Naive thymus-derived CD8-positive, alpha-beta T cell (primary cell): ENCODE measurements at regions not wholly inside any gene's neighbourhood (a gene's known extent, or its start where the extent isn't known, plus 50 kb on each side); places are given as distances from the start of the nearest gene placed in this dataset.

Source experiments
- ATAC-seq, 2 donors: fragments of 150-1000 bp; cut with Tn5 transposase in 1 of 2; sonication (Bioruptor Pico), chemical (Tn5 transposase) in 1 of 2; 1 replicate in 1 of 2; 2 replicates in 1 of 2; pipeline ENCODE4 v1.10.0; 2021; ENCODE audit warnings: mild to moderate bottlenecking in 2 of 2, moderate library complexity in 2 of 2
- POLR2A ChIA-PET: fragments of 350-600 bp; sonication (Branson Sonifier 250); formaldehyde crosslinking; loops from one replicate; lab custom pipeline; 2021; ENCODE audit warnings: antibody characterized with exemption; lab: Charles Lee
- DNase-seq, 10 donors: peaks; one replicate each; pipeline versions ENCODE4 v3.0.0 to v3.0.0-alpha.2; 2020 to 2022
- H3K27ac Mint-ChIP-seq, 10 donors: one replicate each; pipeline ENCODE4 v1.8.0; 2020 to 2022; ENCODE audit warnings: mild to moderate bottlenecking in 10 of 10, mixed read lengths in 10 of 10, moderate library complexity in 4 of 10, inconsistent platforms in 1 of 10
- H3K27me3 Mint-ChIP-seq, 5 donors: one replicate each; pipeline ENCODE4 v1.8.0; 2021 to 2022; ENCODE audit warnings: mixed read lengths in 5 of 5
- H3K36me3 Mint-ChIP-seq, 3 donors: one replicate each; pipeline ENCODE4 v1.8.0; 2020 to 2022; ENCODE audit warnings: mixed read lengths in 3 of 3, mild to moderate bottlenecking in 2 of 3, inconsistent platforms in 1 of 3
- H3K4me1 Mint-ChIP-seq, 4 donors: one replicate each; pipeline ENCODE4 v1.8.0; 2021 to 2022; ENCODE audit warnings: mixed read lengths in 4 of 4
- H3K4me3 Mint-ChIP-seq, 10 donors: one replicate each; pipeline ENCODE4 v1.8.0; 2020 to 2022; ENCODE audit warnings: mild to moderate bottlenecking in 10 of 10, mixed read lengths in 10 of 10, moderate library complexity in 6 of 10, inconsistent platforms in 1 of 10
- H3K9me3 Mint-ChIP-seq, 9 donors: one replicate each; pipeline ENCODE4 v1.8.0; 2020 to 2022; ENCODE audit warnings: mixed read lengths in 9 of 9, mild to moderate bottlenecking in 3 of 9, inconsistent platforms in 1 of 9, moderate library complexity in 1 of 9

DNA sequence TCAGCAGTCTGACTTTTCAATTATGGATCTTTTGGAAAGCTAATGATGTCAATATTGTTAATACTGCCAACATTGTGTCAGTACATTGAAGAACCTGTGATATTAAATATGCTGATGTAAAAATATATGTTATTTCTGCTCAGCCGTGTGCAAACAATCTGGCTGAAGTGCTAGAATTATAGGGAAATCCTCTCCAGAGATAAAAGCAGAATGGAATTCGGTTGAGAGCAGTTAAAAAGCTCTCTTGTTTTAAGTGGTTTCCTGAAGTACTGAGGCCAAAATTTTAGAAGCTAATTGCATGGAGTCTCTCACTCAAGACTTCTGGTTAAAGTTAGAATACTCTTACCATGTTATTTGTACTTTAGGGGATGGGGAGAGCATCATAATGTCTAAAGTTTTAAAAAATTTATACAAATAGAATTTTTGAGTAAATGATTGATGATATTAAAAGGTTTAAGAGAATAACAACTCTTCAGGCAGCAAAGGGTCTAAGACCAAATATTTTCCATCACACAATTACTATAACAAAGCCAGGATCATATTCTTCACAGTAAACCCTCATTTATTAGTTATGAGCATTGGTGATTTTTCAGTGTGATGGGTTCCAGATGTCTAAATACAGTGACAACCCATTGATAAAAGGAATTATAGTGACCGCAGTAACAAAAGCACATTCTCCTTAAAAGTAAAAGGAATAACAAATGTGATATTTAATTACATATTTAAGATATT lies 834.2 kb upstream of the CXADR start:
- H3K4me1 Mint-ChIP-seq: no peaks in the 10 kb centered on the region
- DNase-seq: no peak
- no peak overlapping the region for H3K27ac Mint-ChIP-seq
- POLR2A ChIA-PET: interaction anchor here (0.5 kb wide), 1 partner anchor 1355 kb away, joined by 3 read pairs; no protein-coding TSS in a partner anchor
- no peaks in the 10 kb centered on the region for H3K27me3 Mint-ChIP-seq
- no peak overlapping the region for H3K4me3 Mint-ChIP-seq
- H3K9me3 Mint-ChIP-seq: peaks cover 0 to 14% (median 6%) of the 10 kb centered on the region in 9 donors
- no peak for ATAC-seq
- H3K36me3 Mint-ChIP-seq: no peaks in the 10 kb centered on the region

DNA sequence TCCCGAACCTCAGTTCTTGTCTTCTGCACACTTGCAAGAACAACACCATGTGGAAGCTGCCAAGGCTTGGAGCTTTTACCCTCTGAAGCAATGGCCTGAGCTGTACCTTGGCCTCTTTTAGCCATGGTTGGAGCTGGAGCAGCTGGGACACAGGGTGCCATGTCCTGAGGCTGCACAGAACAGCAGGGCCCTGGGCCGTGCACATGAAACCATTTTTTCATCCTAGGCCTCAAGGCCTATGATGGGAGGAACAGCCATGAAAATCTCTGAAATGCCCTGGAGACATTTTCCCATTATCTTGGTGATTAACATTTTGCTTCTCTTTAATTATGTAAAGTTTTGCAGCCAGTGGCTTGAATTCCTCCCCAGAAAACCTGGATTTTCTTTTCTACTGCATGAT lies 817.8 kb upstream of the CXADR start:
- H3K4me1 Mint-ChIP-seq: no peaks in the 10 kb centered on the region
- POLR2A ChIA-PET: no interaction called here
- ATAC-seq: no peak
- H3K9me3 Mint-ChIP-seq: peaks cover 0 to 44% (median 15%) of the 10 kb centered on the region in 9 donors
- no peak overlapping the region for H3K27ac Mint-ChIP-seq
- peaks cover 0 to 4% (median 0%) of the 10 kb centered on the region in 3 donors for H3K36me3 Mint-ChIP-seq
- no peak for DNase-seq
- H3K4me3 Mint-ChIP-seq: no peak overlapping the region
- no peaks in the 10 kb centered on the region for H3K27me3 Mint-ChIP-seq

DNA sequence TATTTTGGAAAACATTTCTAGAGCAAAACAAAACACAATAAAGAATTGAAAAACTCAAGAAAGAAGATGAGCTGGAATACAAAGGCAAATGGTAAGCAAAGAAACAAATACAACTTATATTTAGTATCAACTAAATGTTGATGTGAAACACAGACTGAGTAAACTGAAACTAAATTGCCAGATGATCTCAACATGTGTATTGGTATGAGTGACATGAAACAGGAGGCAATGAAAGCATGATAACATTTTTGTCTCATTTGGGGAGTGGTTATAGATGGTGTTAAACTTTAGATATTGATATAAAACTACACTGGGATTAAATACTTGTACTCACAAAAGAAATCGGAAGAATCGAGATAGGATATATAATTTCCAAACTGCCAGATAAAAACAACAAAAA lies 805.6 kb upstream of the CXADR start:
- DNase-seq (no peak), ATAC-seq (no peak)
- Mint-ChIP-seq H3K27me3 (no peaks in the 10 kb centered on the region), H3K36me3 (no peaks in the 10 kb centered on the region), H3K4me1 (no peaks in the 10 kb centered on the region), H3K27ac (no peak overlapping the region), H3K9me3 (peaks cover 0 to 25% (median 5%) of the 10 kb centered on the region in 9 donors), H3K4me3 (no peak overlapping the region)
- POLR2A ChIA-PET: no interaction called here

DNA sequence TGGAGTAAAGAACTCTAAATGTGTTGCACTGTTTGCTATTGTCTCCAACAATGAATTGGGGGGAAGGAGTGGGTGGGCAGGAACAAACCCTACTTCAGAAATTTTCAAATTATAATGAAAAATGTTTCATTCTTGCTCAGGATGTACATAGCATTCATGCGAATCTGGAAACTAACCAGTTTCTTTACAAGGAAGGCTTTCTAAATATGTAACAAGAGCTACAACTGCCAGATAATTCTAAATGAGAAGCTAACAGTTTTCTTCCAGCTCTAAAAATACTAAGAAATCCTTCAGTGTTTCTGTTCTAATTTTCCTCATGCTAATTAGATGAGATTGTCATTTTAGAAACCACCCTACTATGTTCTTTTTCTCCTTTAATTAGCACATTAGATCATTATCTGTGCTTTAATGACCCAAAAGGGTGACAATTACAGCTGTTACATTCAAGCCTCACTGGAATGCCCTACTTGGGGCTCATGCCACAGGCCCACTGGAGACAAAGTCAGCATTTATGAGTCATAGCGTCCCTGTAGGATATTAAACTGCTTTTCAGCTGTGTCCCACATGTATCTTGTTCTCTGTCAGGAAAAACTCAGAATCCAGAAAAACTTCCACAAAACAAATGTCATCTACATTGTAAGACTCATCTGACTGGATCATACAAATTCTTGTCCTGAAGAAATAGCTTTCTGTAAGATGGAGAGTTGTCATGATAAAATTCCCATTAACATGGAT lies 804.6 kb upstream of the CXADR start:
- H3K4me1 Mint-ChIP-seq: no peaks in the 10 kb centered on the region
- ATAC-seq (no peak), DNase-seq (no peak)
- H3K4me3 Mint-ChIP-seq: no peak overlapping the region
- POLR2A ChIA-PET: no interaction called here
- H3K27ac Mint-ChIP-seq: no peak overlapping the region
- no peaks in the 10 kb centered on the region for H3K36me3 Mint-ChIP-seq
- H3K27me3 Mint-ChIP-seq: no peaks in the 10 kb centered on the region
- H3K9me3 Mint-ChIP-seq: peaks cover 0 to 25% (median 5%) of the 10 kb centered on the region in 9 donors

DNA sequence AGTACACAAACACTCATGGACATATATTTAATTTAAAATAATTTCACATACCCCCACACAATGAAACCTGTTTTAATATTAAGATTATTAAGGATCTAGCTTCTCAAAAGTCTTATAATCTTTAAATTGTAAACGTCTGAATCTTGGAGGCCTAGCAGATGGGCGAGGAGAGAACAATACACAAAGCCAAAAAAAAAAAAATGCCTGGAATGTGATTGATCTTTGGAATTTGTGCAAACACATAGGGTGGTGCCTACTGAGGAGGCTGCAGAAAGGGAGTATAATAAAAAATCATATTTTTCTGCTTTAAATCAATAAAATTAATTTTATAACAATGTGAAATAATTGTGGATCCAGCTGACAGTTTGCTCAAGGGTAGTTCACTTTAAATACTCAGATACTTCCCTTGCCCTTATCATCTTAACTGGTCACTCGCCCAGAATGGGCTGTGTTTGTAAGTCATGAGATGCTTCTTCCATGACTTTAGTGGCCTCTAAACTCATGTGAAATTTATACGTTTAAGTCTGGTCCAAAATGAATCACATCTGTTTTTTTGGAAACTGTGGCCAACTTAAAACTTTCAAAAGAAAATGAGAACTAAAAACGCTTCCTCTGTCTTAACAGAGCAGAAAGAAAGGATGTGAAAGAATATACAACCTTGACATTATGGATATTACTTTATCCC lies 802.8 kb upstream of the CXADR start:
- Mint-ChIP-seq H3K4me1 (no peaks in the 10 kb centered on the region), H3K27ac (no peak overlapping the region), H3K36me3 (no peaks in the 10 kb centered on the region), H3K4me3 (no peak overlapping the region), H3K9me3 (peaks cover 0 to 29% (median 5%) of the 10 kb centered on the region in 9 donors), H3K27me3 (no peaks in the 10 kb centered on the region)
- DNase-seq (no peak), ATAC-seq (no peak)
- POLR2A ChIA-PET: no interaction called here

DNA sequence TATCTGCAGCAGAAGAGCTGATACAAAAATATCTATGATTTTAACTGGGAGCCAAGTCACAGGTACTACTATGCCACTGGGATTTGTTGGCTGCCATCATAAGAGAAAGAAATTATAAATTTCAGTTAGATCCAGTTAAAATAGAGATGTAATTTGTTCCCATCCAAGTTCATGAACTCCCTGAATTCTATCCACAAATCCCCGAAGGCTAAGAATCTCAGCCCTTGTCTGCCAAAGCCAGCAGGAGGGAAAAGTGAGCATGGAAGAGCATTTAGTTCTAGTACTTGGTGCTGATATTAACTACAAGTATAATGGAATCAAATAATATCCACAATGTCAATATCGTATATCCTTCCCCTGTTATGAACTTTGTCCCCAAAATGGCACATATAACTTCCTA lies 801.1 kb upstream of the CXADR start:
- Mint-ChIP-seq H3K27me3 (no peaks in the 10 kb centered on the region), H3K27ac (no peak overlapping the region), H3K9me3 (peaks cover 0 to 27% (median 7%) of the 10 kb centered on the region in 9 donors), H3K4me1 (no peaks in the 10 kb centered on the region), H3K36me3 (no peaks in the 10 kb centered on the region), H3K4me3 (no peak overlapping the region)
- POLR2A ChIA-PET: no interaction called here
- DNase-seq: no peak
- ATAC-seq: no peak

DNA sequence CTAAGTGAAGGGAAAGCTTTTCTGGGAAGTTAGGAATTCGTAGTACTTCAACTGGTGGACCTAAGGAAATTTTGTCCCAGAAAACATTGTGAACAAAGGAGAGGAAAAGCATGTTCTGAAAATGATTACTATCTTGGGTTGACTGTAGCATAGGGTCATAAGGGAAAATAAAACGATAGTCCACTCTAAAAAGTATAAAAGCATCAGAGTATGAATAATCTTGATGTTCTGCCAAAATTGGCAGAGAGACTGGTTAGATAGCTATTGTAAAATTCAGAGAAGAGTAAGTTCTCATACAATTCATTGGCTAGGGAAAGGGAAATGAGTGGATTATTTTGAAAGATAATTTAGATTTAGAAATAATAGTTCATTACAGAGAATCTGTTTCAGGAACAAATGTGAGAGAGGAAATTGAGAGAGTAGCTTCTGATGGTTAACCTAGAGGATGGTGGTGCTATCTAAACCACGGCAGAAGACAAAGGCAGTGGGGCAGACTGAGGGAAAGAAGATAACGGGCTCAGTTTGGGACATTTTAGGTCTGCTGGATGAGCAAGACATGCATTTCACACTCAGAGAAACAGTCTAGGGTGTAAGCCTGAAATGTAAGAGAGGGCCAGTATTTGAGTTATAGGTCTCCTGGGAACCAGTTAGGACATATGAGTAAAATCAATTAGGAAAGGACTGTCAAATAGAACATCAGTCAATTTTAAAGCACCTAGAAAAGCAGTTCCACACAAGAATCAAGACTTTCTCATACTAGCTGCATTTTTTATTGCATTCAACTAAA lies 799.3 kb upstream of the CXADR start:
- no peak for DNase-seq
- no peak for ATAC-seq
- Mint-ChIP-seq H3K36me3 (no peaks in the 10 kb centered on the region), H3K4me1 (no peaks in the 10 kb centered on the region), H3K27ac (no peak overlapping the region), H3K4me3 (no peak overlapping the region), H3K9me3 (peaks cover 0 to 31% (median 8%) of the 10 kb centered on the region in 9 donors), H3K27me3 (no peaks in the 10 kb centered on the region)
- POLR2A ChIA-PET: no interaction called here

DNA sequence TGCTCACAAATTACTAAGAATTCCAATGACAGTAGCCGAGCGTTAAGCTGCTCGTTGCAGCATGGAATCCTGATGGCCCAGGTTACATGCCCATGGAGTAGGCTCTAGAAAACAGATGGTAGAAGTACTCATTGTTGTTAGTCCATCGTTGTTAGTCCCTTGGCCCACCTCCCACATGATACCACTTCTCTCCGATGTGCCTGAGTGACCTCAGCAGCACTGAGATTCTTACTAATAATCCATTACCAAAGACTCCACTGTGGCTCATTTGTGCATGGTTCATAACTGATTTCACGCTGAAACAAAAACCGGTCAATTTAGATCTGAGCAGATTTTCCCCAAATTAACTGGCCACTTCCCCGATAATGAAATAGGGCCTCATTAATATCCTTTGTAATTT lies 772.3 kb upstream of the CXADR start:
- H3K4me3 Mint-ChIP-seq: no peak overlapping the region
- POLR2A ChIA-PET: no interaction called here

DNA sequence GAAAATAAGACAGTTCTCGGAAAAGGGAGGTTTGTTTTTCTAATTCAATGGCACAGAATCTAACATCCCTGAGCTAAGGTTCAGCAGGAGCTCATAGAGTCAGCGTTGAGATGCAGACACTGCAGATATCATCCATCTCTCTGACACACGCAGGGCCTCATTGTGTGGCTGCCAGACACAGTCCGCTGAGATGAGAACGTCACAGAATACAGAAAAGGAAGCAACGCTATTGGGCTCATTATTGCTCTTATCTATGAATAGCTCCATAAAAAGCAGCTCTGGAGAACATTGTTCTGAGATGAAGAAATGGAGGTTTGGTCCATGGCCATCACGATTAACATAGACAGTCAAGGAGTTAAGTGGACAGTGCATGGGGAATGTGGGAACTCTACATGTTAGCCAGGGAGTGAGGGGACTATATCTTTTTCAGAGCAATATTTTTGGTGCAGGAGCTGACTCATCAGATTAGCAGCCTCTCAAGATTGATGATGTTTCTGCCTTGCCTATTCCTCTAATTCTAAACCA lies 771.6 kb upstream of the CXADR start:
- Mint-ChIP-seq H3K27me3 (no peaks in the 10 kb centered on the region), H3K4me1 (no peaks in the 10 kb centered on the region), H3K27ac (no peak overlapping the region), H3K9me3 (peaks cover 0 to 38% (median 3%) of the 10 kb centered on the region in 9 donors), H3K36me3 (no peaks in the 10 kb centered on the region), H3K4me3 (no peak overlapping the region)
- POLR2A ChIA-PET: no interaction called here
- no peak for DNase-seq
- no peak for ATAC-seq

More for the DNA sequence above, 772.3 kb upstream of the CXADR start:
- Mint-ChIP-seq H3K27me3 (no peaks in the 10 kb centered on the region), H3K36me3 (no peaks in the 10 kb centered on the region), H3K27ac (no peak overlapping the region), H3K4me1 (no peaks in the 10 kb centered on the region), H3K9me3 (peaks cover 0 to 39% (median 7%) of the 10 kb centered on the region in 9 donors)
- DNase-seq: no peak
- no peak for ATAC-seq

DNA sequence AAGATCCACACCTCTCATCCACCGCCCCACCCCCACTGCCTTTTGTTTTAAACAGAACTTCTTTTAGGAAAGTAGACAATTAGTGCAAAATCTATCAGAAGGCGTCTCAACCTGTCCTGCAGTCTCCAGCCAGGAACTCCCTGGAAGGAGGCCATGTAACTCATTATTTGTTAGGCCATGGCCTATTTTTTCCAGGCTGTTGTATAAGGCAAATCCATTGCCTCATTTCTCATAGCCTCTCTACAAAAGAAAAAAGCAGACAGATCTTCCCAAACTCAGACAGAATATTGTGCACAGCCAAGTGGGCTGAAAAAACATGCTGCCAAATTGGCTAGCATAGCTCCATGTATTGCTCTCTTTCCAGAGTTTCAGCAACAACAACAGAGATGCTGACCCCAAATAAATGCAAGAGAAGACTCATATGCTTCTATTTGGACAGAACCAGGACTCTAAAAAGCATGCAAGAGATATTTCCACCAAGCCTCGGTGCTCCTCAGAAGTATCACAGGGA lies 770.7 kb upstream of the CXADR start:
- no peak for ATAC-seq
- Mint-ChIP-seq H3K36me3 (no peaks in the 10 kb centered on the region), H3K4me3 (no peak overlapping the region), H3K27ac (no peak overlapping the region), H3K9me3 (peaks cover 0 to 32% (median 1%) of the 10 kb centered on the region in 9 donors), H3K27me3 (no peaks in the 10 kb centered on the region), H3K4me1 (no peaks in the 10 kb centered on the region)
- POLR2A ChIA-PET: no interaction called here
- DNase-seq: no peak

DNA sequence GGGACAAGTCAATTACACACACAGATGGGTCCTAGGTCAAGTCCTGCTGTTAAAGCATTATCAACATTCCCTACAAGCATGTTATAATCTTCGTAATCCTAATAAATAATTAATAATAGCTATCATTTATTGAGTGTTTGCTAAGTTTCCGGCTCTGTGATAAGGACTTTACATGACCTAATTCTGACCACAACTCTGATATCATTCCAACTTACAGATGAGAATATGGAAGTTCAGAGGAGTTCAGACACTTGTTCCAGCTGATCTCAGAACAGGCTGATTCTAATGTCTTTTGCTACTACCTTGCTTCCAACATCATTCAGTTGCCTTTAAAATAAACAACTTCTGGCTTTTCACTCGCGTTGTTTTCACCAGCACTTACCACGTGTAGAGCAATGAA lies 770.1 kb upstream of the CXADR start:
- H3K27me3 Mint-ChIP-seq: no peaks in the 10 kb centered on the region
- peaks cover 0 to 31% (median 1%) of the 10 kb centered on the region in 9 donors for H3K9me3 Mint-ChIP-seq
- H3K4me3 Mint-ChIP-seq: no peak overlapping the region
- ATAC-seq (no peak), DNase-seq (no peak)
- H3K4me1 Mint-ChIP-seq: no peaks in the 10 kb centered on the region
- POLR2A ChIA-PET: no interaction called here
- no peak overlapping the region for H3K27ac Mint-ChIP-seq
- no peaks in the 10 kb centered on the region for H3K36me3 Mint-ChIP-seq

DNA sequence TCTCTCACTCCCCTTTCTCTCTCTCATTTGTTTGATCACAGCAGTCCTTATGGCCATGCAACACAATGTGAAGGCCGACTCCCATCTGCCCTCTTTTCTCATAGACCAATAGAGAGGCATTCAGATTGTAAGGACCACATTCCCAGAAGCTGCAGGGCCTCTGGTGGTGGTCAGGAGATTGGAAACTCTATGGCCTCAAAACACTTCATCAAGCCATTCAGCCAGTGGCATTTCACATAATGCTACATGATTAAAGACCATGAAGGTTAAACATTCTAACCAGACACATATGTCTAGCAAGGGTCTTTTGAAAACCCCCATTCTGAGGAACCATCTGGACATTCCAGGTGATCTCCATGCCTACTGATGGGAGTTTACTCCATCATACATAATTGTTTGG lies 769.5 kb upstream of the CXADR start:
- Mint-ChIP-seq H3K27me3 (no peaks in the 10 kb centered on the region), H3K27ac (no peak overlapping the region), H3K4me3 (no peak overlapping the region), H3K9me3 (peaks cover 0 to 36% (median 2%) of the 10 kb centered on the region in 9 donors), H3K36me3 (no peaks in the 10 kb centered on the region), H3K4me1 (no peaks in the 10 kb centered on the region)
- POLR2A ChIA-PET: no interaction called here
- DNase-seq (no peak), ATAC-seq (no peak)
